ENCODE measurements at regions not wholly inside any gene's neighbourhood (a gene's known extent, or its start where the extent isn't known, plus 50 kb on each side); places are given as distances from the start of the nearest gene placed in this dataset.

DNA sequence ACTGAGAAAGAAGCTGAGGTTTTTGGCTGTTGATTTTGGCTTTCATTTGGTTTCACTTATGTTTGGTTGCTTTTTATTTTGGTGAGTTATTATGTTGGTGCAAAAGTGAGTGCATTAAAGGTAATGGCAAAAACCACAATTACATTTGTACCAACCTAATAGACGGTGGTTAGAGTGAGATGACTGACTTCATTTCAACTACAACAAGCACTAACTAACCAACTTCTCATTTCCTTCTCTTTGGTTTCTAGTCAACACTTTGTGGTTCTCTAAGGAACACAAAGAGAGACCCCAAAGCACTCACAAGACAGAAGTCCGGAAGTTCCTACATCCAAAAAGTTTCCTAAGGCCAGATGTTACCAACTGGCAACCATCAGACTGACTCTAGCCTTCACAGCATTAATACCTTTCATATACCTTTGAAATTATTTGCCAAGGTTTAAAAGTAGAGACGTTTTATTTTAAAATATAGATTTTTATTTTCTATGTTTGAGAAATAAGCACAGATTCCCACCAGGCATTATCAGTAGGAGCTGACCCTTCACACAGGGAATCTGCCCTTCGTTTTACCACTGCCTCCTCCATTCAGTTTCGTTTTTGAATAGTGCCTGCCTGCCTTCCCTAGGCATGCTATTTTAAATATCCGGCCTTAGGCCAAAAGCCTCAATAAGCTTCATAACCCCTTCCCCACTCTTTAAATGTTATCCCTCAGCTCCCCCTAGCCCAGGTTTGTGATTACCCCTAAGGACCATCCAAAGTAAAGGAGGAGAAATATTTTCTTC is 301.1 kb upstream of the PTGER4 start:
- no peak for TF ChIP-seq POLR2A (IDR thresholded peaks at IDR 0.05)
- TF ChIP-seq, protein P1, sequence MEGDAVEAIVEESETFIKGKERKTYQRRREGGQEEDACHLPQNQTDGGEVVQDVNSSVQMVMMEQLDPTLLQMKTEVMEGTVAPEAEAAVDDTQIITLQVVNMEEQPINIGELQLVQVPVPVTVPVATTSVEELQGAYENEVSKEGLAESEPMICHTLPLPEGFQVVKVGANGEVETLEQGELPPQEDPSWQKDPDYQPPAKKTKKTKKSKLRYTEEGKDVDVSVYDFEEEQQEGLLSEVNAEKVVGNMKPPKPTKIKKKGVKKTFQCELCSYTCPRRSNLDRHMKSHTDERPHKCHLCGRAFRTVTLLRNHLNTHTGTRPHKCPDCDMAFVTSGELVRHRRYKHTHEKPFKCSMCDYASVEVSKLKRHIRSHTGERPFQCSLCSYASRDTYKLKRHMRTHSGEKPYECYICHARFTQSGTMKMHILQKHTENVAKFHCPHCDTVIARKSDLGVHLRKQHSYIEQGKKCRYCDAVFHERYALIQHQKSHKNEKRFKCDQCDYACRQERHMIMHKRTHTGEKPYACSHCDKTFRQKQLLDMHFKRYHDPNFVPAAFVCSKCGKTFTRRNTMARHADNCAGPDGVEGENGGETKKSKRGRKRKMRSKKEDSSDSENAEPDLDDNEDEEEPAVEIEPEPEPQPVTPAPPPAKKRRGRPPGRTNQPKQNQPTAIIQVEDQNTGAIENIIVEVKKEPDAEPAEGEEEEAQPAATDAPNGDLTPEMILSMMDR (IDR thresholded peaks at IDR 0.05) = no peak

Data from uterus (tissue), 2 donors.